Spleen (tissue), 7 donors: ENCODE measurements at regions not wholly inside any gene's neighbourhood (a gene's known extent, or its start where the extent isn't known, plus 50 kb on each side); places are given as distances from the start of the nearest gene placed in this dataset.

Source experiments
- POLR2A ChIP-seq, 3 donors: fragments of 450-650 bp; IDR thresholded peaks; one replicate each; pipeline ENCODE4 v1.5.1; 2017; ENCODE audit warnings: antibody characterized with exemption in 3 of 3, mild to moderate bottlenecking in 1 of 3
- POLR2AphosphoS5 ChIP-seq, 3 donors: sonication (generic); formaldehyde crosslinking; IDR thresholded peaks; one replicate each; pipeline ENCODE4 v1.5.1; 2017; ENCODE audit warnings: antibody characterized with exemption in 3 of 3
- TF ChIP-seq, protein P1 (sequence below), 11 experiments: fragments of 200-600 bp in 7 of 11; fragments of 450-650 bp in 4 of 11; sonication (generic) in 4 of 11; IDR thresholded peaks in 8 of 11; conservative IDR thresholded peaks in 3 of 11; 1 replicate in 7 of 11; 2 replicates in 4 of 11; pipeline versions ENCODE4 v1.4.0 to v1.8.0; 2016 to 2021; ENCODE audit warnings: antibody characterized with exemption in 11 of 11, inconsistent platforms in 4 of 11, mild to moderate bottlenecking in 1 of 11
- donor health status: DM: no; HTN: no; CAD: no; lungs with moderate emphysema.
- donor health status: DM: no; HTN: no; CAD: no.
- donor health status: DM: no; HTN: no; CAD: no.

DNA sequence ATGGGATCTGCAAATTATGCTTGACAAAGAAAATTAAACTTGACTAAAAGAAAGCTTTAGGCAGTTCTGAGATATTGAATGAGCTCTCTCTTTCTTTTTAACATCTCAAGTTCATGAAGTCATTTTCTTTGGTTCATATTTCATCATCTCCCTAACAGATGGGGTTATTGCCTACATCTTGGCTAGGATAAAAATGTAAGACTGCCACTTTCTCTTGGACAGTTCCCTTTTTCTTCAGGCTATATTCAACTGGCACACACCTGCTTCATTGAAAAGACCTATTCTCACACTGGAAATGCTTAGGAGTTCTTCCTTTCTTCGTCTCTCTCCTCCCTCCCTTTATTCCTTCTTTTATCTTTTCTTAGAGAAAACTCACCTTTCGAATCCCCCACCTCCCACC lies 355.9 kb upstream of the SEL1L start:
- TF ChIP-seq, protein P1, sequence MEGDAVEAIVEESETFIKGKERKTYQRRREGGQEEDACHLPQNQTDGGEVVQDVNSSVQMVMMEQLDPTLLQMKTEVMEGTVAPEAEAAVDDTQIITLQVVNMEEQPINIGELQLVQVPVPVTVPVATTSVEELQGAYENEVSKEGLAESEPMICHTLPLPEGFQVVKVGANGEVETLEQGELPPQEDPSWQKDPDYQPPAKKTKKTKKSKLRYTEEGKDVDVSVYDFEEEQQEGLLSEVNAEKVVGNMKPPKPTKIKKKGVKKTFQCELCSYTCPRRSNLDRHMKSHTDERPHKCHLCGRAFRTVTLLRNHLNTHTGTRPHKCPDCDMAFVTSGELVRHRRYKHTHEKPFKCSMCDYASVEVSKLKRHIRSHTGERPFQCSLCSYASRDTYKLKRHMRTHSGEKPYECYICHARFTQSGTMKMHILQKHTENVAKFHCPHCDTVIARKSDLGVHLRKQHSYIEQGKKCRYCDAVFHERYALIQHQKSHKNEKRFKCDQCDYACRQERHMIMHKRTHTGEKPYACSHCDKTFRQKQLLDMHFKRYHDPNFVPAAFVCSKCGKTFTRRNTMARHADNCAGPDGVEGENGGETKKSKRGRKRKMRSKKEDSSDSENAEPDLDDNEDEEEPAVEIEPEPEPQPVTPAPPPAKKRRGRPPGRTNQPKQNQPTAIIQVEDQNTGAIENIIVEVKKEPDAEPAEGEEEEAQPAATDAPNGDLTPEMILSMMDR (IDR thresholded peaks at IDR 0.05 in 8 of 11, conservative IDR thresholded peaks at IDR 0.05 in 3 of 11), result no peak
- no peak for TF ChIP-seq POLR2A (IDR thresholded peaks at IDR 0.05)
- TF ChIP-seq POLR2AphosphoS5 (IDR thresholded peaks at IDR 0.05), result no peak
